Activated CD4-positive, alpha-beta T cell treated with anti-CD3 and anti-CD28 coated beads, Interleukin-10, Interleukin-2, amounts not matched to agents 100 ng/mL and 50 ng/mL, durations not matched to agents 16 hours and 8 hours (primary cell): ENCODE measurements at regions not wholly inside any gene's neighbourhood (a gene's known extent, or its start where the extent isn't known, plus 50 kb on each side); places are given as distances from the start of the nearest gene placed in this dataset.
"Not testable (repeated sequence)": the region's sequence is repeated elsewhere in the genome, so short reads cannot be mapped to it uniquely, and the experiment has no call there.

Experiments used
- DNase-seq: peaks from one replicate; pipeline ENCODE4 v3.0.0-alpha.2; 2020

GRCh38 chr5:26386532-26386931 is 651.9 kb downstream of the CDH9 start:
- DNase-seq: no peak

GRCh38 chr5:26364624-26365023 is 673.8 kb downstream of the CDH9 start:
- DNase-seq: not testable (repeated sequence)

GRCh38 chr5:26343801-26344325 is 694.5 kb downstream of the CDH9 start:
- DNase-seq: no peak

GRCh38 chr5:26339576-26339975 is 698.8 kb downstream of the CDH9 start:
- no peak for DNase-seq

- DNase-seq: no peak
These were observed 708.7 kb downstream of the CDH9 start for GRCh38 chr5:26329562-26330189.

- no peak for DNase-seq
These were observed 712.1 kb downstream of the CDH9 start for GRCh38 chr5:26326153-26326759.

- not testable (repeated sequence) for DNase-seq
These were observed 713.0 kb downstream of the CDH9 start for GRCh38 chr5:26325432-26325831.

GRCh38 chr5:26324273-26324895 is 714.0 kb downstream of the CDH9 start:
- DNase-seq: not testable (repeated sequence)

GRCh38 chr5:26323794-26324193 is 714.6 kb downstream of the CDH9 start:
- DNase-seq: no peak

- no peak for DNase-seq
These were observed 717.1 kb downstream of the CDH9 start for GRCh38 chr5:26321278-26321677.

- DNase-seq: no peak
These were observed 728.0 kb downstream of the CDH9 start for GRCh38 chr5:26310415-26310814.

- DNase-seq: no peak
These were observed 742.8 kb downstream of the CDH9 start for GRCh38 chr5:26295541-26295940.

GRCh38 chr5:26282190-26282589 is 756.2 kb downstream of the CDH9 start:
- DNase-seq: no peak

GRCh38 chr5:26278078-26278477 is 760.3 kb downstream of the CDH9 start:
- no peak for DNase-seq

- DNase-seq: no peak
These were observed 779.3 kb downstream of the CDH9 start for GRCh38 chr5:26259081-26259480.

- DNase-seq: no peak
These were observed 793.1 kb downstream of the CDH9 start for GRCh38 chr5:26245321-26245720.

GRCh38 chr5:26239588-26239987 is 798.8 kb downstream of the CDH9 start:
- DNase-seq: no peak

GRCh38 chr5:26237489-26237888 is 800.9 kb downstream of the CDH9 start:
- no peak for DNase-seq

GRCh38 chr5:26236936-26237335 is 801.5 kb downstream of the CDH9 start:
- no peak for DNase-seq

- no peak for DNase-seq
These were observed 805.7 kb downstream of the CDH9 start for GRCh38 chr5:26232706-26233105.

GRCh38 chr5:26231316-26231715 is 807.1 kb downstream of the CDH9 start:
- no peak for DNase-seq

- DNase-seq: no peak
These were observed 808.5 kb downstream of the CDH9 start for GRCh38 chr5:26229848-26230247.

- no peak for DNase-seq
These were observed 811.1 kb downstream of the CDH9 start for GRCh38 chr5:26227245-26227644.

- DNase-seq: no peak
These were observed 833.3 kb downstream of the CDH9 start for GRCh38 chr5:26205121-26205520.
